Hepatocyte (in vitro differentiated cells): ENCODE measurements at regions not wholly inside any gene's neighbourhood (a gene's known extent, or its start where the extent isn't known, plus 50 kb on each side); places are given as distances from the start of the nearest gene placed in this dataset.

Source experiments
- DNase-seq: peaks from one replicate; pipeline ENCODE4 v3.0.0-alpha.2; 2016; ENCODE audit warnings: low spot score
- H2AFZ ChIP-seq: fragments of 200-600 bp; sonication (generic); 2 replicates; pipeline ENCODE4 v1.6.0; 2016; ENCODE audit warnings: antibody characterized with exemption, mild to moderate bottlenecking
- H3K27ac ChIP-seq: fragments of 200-600 bp; sonication (generic); 2 replicates; pipeline ENCODE4 v1.5.1; 2016; ENCODE audit warnings: mild to moderate bottlenecking
- H3K27me3 ChIP-seq: fragments of 200-600 bp; sonication (generic); 2 replicates; pipeline ENCODE4 v1.6.1; 2016
- H3K36me3 ChIP-seq: fragments of 200-600 bp; sonication (generic); replicated peaks from 2 replicates; pipeline ENCODE4 v1.5.1; 2016; ENCODE audit warnings: low read depth; ENCODE audit not compliant: insufficient read depth
- H3K4me1 ChIP-seq: fragments of 200-600 bp; sonication (generic); 2 replicates; pipeline ENCODE4 v1.5.1; 2016; ENCODE audit warnings: mild to moderate bottlenecking, moderate library complexity; ENCODE audit not compliant: insufficient read depth
- H3K4me2 ChIP-seq: fragments of 200-600 bp; sonication (generic); 2 replicates; pipeline ENCODE4 v1.6.0; 2016
- H3K4me3 ChIP-seq: fragments of 200-600 bp; sonication (generic); 2 replicates; pipeline ENCODE4 v1.5.1; 2016; ENCODE audit warnings: mild to moderate bottlenecking
- H3K79me2 ChIP-seq: fragments of 200-600 bp; sonication (generic); 2 replicates; pipeline ENCODE4 v1.6.0; 2017; ENCODE audit warnings: mild to moderate bottlenecking
- H3K9me2 ChIP-seq: fragments of 200-600 bp; sonication (generic); replicated peaks from 2 replicates; pipeline ENCODE4 v1.6.0; 2017; ENCODE audit warnings: mild to moderate bottlenecking; ENCODE audit not compliant: insufficient read depth
- H3K9me3 ChIP-seq: fragments of 200-600 bp; sonication (generic); 2 replicates; pipeline ENCODE4 v1.5.1; 2016; ENCODE audit warnings: low read depth, mild to moderate bottlenecking
- H4K20me1 ChIP-seq: fragments of 200-600 bp; sonication (generic); 2 replicates; pipeline ENCODE4 v1.6.0; 2016; ENCODE audit warnings: mild to moderate bottlenecking; ENCODE audit not compliant: insufficient read depth, poor library complexity, severe bottlenecking
- CTCF ChIP-seq: fragments of 200-600 bp; sonication (generic); IDR thresholded peaks from 2 replicates; pipeline ENCODE4 v1.5.1; 2016; ENCODE audit warnings: antibody characterized with exemption, mild to moderate bottlenecking; ENCODE audit not compliant: poor library complexity
- EZH2 ChIP-seq: fragments of 200-600 bp; sonication (generic); IDR thresholded peaks from 2 replicates; pipeline ENCODE4 v1.6.1; 2016; ENCODE audit warnings: antibody characterized with exemption, mild to moderate bottlenecking, borderline replicate concordance
- EZH2phosphoT487 ChIP-seq: fragments of 200-600 bp; sonication (generic); IDR thresholded peaks from one replicate; pipeline ENCODE4 v1.6.1; 2018; ENCODE audit warnings: antibody characterized with exemption, mild to moderate bottlenecking, low read depth, moderate library complexity; ENCODE audit not compliant: unreplicated experiment, severe bottlenecking
- WGBS: methylation state at CpG from one replicate; pipeline ENCODE4 v1.1.6; 2016; ENCODE audit warnings: low lambda C conversion rate; ENCODE audit errors: missing lambda C conversion rate; 5-methylcytosine and 5-hydroxymethylcytosine counted together

DNA sequence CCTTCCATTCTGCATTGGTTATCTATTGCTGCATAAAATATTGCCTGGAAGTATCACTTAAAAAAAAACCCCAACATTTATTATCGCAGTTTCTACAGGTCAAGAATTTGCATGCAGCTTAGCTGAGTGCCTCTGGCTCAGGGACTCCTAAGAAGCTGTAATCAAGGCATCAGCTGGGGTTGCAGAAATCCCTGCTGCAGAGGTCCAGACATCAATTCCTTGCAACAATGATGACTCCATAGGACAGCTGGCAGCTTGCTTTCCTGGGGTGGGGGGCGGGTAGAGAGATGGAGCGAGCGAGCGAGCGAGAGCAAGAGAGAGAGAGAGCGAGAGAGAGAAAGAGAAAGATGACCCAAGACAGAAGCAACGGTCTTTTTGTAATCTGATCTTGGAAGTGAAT is 308.1 kb downstream of the HAPSTR1 start:
- Histone ChIP-seq H3K4me2 (no peak overlapping the region), H3K9me2 (no peaks in the 10 kb centered on the region), H3K36me3 (no peaks in the 10 kb centered on the region), H3K27me3 (peaks cover 30% of the 10 kb centered on the region), H3K4me1 (no peaks in the 10 kb centered on the region), H3K27ac (no peak overlapping the region), H3K9me3 (no peaks in the 10 kb centered on the region), H3K79me2 (no peaks in the 10 kb centered on the region), H2AFZ (no peak overlapping the region), H3K4me3 (no peak overlapping the region), H4K20me1 (no peaks in the 10 kb centered on the region)
- WGBS = 62% methylated on average over 8 of the region's 8 CpGs
- no peak for TF ChIP-seq EZH2
- TF ChIP-seq CTCF = no peak
- TF ChIP-seq EZH2phosphoT487 = no peak
- no peak for DNase-seq

GRCh38 chr16:9401173-9401572 is 309.7 kb downstream of the HAPSTR1 start:
- Histone ChIP-seq H3K4me2 (no peak overlapping the region), H2AFZ (no peak overlapping the region), H3K4me3 (no peak overlapping the region), H3K9me2 (no peaks in the 10 kb centered on the region), H3K4me1 (no peaks in the 10 kb centered on the region), H4K20me1 (no peaks in the 10 kb centered on the region), H3K36me3 (no peaks in the 10 kb centered on the region), H3K9me3 (no peaks in the 10 kb centered on the region), H3K27me3 (peaks cover 30% of the 10 kb centered on the region), H3K79me2 (no peaks in the 10 kb centered on the region), H3K27ac (no peak overlapping the region)
- TF ChIP-seq EZH2phosphoT487 (no peak), EZH2 (no peak), CTCF (no peak)
- no peak for DNase-seq

GRCh38 chr16:9402293-9402860 is 310.9 kb downstream of the HAPSTR1 start:
- Histone ChIP-seq H4K20me1 (no peaks in the 10 kb centered on the region), H3K4me1 (no peaks in the 10 kb centered on the region), H3K36me3 (no peaks in the 10 kb centered on the region), H3K9me3 (no peaks in the 10 kb centered on the region), H3K9me2 (no peaks in the 10 kb centered on the region), H3K79me2 (no peaks in the 10 kb centered on the region), H2AFZ (no peak overlapping the region), H3K4me3 (no peak overlapping the region), H3K27ac (no peak overlapping the region), H3K4me2 (no peak overlapping the region), H3K27me3 (peaks cover 30% of the 10 kb centered on the region)
- 76% methylated on average over 5 of the region's 5 CpGs for WGBS
- DNase-seq = no peak
- no peak for TF ChIP-seq EZH2phosphoT487
- TF ChIP-seq EZH2 = no peak

- Histone ChIP-seq H3K4me1 (peaks cover 13% of the 10 kb centered on the region), H2AFZ (no peak overlapping the region), H3K9me2 (no peaks in the 10 kb centered on the region), H3K79me2 (no peaks in the 10 kb centered on the region), H3K4me3 (no peak overlapping the region), H4K20me1 (no peaks in the 10 kb centered on the region), H3K27ac (no peak overlapping the region), H3K9me3 (no peaks in the 10 kb centered on the region), H3K36me3 (no peaks in the 10 kb centered on the region), H3K27me3 (peaks cover 23% of the 10 kb centered on the region), H3K4me2 (no peak overlapping the region)
- WGBS = 98% methylated on average over 6 of the region's 6 CpGs
- no peak for DNase-seq
- TF ChIP-seq EZH2 (no peak), CTCF (no peak), EZH2phosphoT487 (no peak)
Observed at GRCh38 chr16:9404811-9405210, 313.4 kb downstream of the HAPSTR1 start.
